Osteoblast (primary cell): ENCODE measurements at regions not wholly inside any gene's neighbourhood (a gene's known extent, or its start where the extent isn't known, plus 50 kb on each side); places are given as distances from the start of the nearest gene placed in this dataset.

Experiments used
- DNase-seq: peaks from one replicate; pipeline ENCODE4 v3.0.0; 2011; ENCODE audit warnings: low spot score, mixed read lengths; ENCODE audit not compliant: insufficient read length; ENCODE audit errors: missing footprints
- H2AFZ ChIP-seq: 2 replicates; pipeline ENCODE4 v1.6.0; 2011; ENCODE audit warnings: mild to moderate bottlenecking, low read length
- H3K27ac ChIP-seq: 2 replicates; pipeline ENCODE4 v1.5.1; 2011; ENCODE audit warnings: mild to moderate bottlenecking, low read depth, low read length, moderate library complexity
- H3K27me3 ChIP-seq: 2 replicates; pipeline ENCODE4 v1.6.0; 2012; ENCODE audit warnings: mild to moderate bottlenecking, control low read depth, inconsistent platforms, low read length, moderate library complexity; ENCODE audit not compliant: insufficient read depth
- H3K36me3 ChIP-seq: 2 replicates; pipeline ENCODE4 v1.5.1; 2011; ENCODE audit warnings: mild to moderate bottlenecking, low read length, control low read depth, moderate library complexity; ENCODE audit not compliant: insufficient read depth
- H3K4me1 ChIP-seq: 2 replicates; pipeline ENCODE4 v1.5.1; 2011; ENCODE audit warnings: mild to moderate bottlenecking, low read length, control low read depth, moderate library complexity; ENCODE audit not compliant: insufficient read depth
- H3K4me2 ChIP-seq: 2 replicates; pipeline ENCODE4 v1.6.0; 2011; ENCODE audit warnings: mild to moderate bottlenecking, low read length; ENCODE audit not compliant: insufficient read depth
- H3K4me3 ChIP-seq: fragments of 200-600 bp; sonication (generic); 3 replicates; pipeline ENCODE4 v1.5.1; 2012; ENCODE audit warnings: mild to moderate bottlenecking, low read length, inconsistent platforms; ENCODE audit not compliant: insufficient read depth
- H3K79me2 ChIP-seq: 2 replicates; pipeline ENCODE4 v1.6.0; 2012; ENCODE audit warnings: mild to moderate bottlenecking, low read length, control low read depth, inconsistent platforms; ENCODE audit not compliant: insufficient read depth
- H3K9me3 ChIP-seq: 2 replicates; pipeline ENCODE4 v1.5.1; 2011; ENCODE audit warnings: low read depth, low read length, control low read depth
- H4K20me1 ChIP-seq: 2 replicates; pipeline ENCODE4 v1.6.0; 2012; ENCODE audit warnings: mild to moderate bottlenecking, low read length, control low read depth; ENCODE audit not compliant: insufficient read depth
- TF ChIP-seq, protein P1 (sequence below): IDR thresholded peaks from 2 replicates; pipeline ENCODE4 v1.5.1; 2011; ENCODE audit warnings: mild to moderate bottlenecking, low read depth, low read length, moderate library complexity; ENCODE audit errors: extremely low read depth

DNA sequence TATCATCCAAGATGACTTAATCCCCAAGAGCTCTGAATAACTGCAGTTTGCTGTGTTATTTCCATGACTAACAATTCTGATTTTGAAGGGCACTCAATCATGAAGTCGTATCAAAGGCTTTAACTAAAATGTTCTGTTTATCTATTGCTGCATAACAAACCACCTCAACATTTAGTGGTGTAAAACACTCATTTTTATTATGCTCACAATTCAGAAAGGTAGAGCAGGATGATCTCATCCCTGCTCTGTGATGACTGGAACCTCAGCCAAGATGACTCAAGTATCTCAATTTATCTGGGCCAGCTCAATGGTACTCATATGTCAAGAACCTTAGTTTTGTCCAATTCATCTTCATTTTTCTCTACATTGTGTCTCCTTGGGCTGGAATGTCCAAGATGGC is 451.1 kb downstream of the PPARGC1A start:
- H3K36me3 ChIP-seq, result no peaks in the 10 kb centered on the region
- H3K27me3 ChIP-seq, result no peaks in the 10 kb centered on the region
- no peaks in the 10 kb centered on the region for H3K9me3 ChIP-seq
- H4K20me1 ChIP-seq, result no peaks in the 10 kb centered on the region
- no peak overlapping the region for H3K27ac ChIP-seq
- DNase-seq, result peak; percentile 0
- no peak overlapping the region for H3K4me2 ChIP-seq
- no peak overlapping the region for H2AFZ ChIP-seq
- H3K4me1 ChIP-seq, result no peaks in the 10 kb centered on the region
- TF ChIP-seq, protein P1, sequence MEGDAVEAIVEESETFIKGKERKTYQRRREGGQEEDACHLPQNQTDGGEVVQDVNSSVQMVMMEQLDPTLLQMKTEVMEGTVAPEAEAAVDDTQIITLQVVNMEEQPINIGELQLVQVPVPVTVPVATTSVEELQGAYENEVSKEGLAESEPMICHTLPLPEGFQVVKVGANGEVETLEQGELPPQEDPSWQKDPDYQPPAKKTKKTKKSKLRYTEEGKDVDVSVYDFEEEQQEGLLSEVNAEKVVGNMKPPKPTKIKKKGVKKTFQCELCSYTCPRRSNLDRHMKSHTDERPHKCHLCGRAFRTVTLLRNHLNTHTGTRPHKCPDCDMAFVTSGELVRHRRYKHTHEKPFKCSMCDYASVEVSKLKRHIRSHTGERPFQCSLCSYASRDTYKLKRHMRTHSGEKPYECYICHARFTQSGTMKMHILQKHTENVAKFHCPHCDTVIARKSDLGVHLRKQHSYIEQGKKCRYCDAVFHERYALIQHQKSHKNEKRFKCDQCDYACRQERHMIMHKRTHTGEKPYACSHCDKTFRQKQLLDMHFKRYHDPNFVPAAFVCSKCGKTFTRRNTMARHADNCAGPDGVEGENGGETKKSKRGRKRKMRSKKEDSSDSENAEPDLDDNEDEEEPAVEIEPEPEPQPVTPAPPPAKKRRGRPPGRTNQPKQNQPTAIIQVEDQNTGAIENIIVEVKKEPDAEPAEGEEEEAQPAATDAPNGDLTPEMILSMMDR, result no peak
- H3K4me3 ChIP-seq, result no peak overlapping the region
- H3K79me2 ChIP-seq, result no peaks in the 10 kb centered on the region

DNA sequence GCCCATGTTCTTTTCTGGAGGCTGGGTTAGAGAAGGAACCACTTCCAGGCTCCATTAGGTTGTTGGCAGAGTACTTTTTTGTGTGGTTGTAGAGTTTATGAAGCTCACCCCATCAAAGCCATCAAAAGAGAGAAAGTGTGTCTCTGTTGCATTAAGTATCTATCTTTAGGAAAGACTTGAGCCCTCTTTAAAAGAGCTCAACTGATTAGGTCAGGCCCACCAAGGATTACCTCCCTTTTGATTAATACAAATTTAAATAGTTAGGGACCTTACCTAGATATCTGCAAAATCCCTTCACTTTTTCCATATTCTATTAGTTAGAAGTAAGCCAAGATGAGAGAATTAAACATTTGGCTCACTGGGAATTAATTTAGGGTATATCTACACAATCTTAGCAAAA is 460.4 kb downstream of the PPARGC1A start:
- no peak for DNase-seq
- H3K27me3 ChIP-seq, result no peaks in the 10 kb centered on the region
- H3K9me3 ChIP-seq, result no peaks in the 10 kb centered on the region
- TF ChIP-seq, protein P1, result no peak
- H2AFZ ChIP-seq, result no peak overlapping the region
- no peak overlapping the region for H3K27ac ChIP-seq
- no peaks in the 10 kb centered on the region for H4K20me1 ChIP-seq
- no peaks in the 10 kb centered on the region for H3K36me3 ChIP-seq
- H3K4me2 ChIP-seq, result no peak overlapping the region
- no peaks in the 10 kb centered on the region for H3K4me1 ChIP-seq
- H3K4me3 ChIP-seq, result no peak overlapping the region
- no peaks in the 10 kb centered on the region for H3K79me2 ChIP-seq

GRCh38 chr4:23425570-23425969 is 464.3 kb downstream of the PPARGC1A start:
- Histone ChIP-seq H4K20me1 (no peaks in the 10 kb centered on the region), H2AFZ (no peak overlapping the region), H3K4me3 (no peak overlapping the region), H3K36me3 (no peaks in the 10 kb centered on the region), H3K4me2 (no peak overlapping the region), H3K9me3 (no peaks in the 10 kb centered on the region), H3K27ac (no peak overlapping the region), H3K4me1 (no peaks in the 10 kb centered on the region), H3K79me2 (no peaks in the 10 kb centered on the region), H3K27me3 (no peaks in the 10 kb centered on the region)
- TF ChIP-seq, protein P1, result no peak
- DNase-seq, result no peak

- no peak overlapping the region for H2AFZ ChIP-seq
- no peaks in the 10 kb centered on the region for H4K20me1 ChIP-seq
- no peaks in the 10 kb centered on the region for H3K4me1 ChIP-seq
- DNase-seq, result no peak
- H3K9me3 ChIP-seq, result no peaks in the 10 kb centered on the region
- H3K4me2 ChIP-seq, result no peak overlapping the region
- H3K27ac ChIP-seq, result no peak overlapping the region
- no peak overlapping the region for H3K4me3 ChIP-seq
- no peaks in the 10 kb centered on the region for H3K79me2 ChIP-seq
- H3K27me3 ChIP-seq, result no peaks in the 10 kb centered on the region
- H3K36me3 ChIP-seq, result no peaks in the 10 kb centered on the region
- TF ChIP-seq, protein P1, result no peak
These were observed 466.3 kb downstream of the PPARGC1A start for GRCh38 chr4:23423540-23423939.
